Fibroblast of skin of scalp (primary cell): ENCODE measurements at regions not wholly inside any gene's neighbourhood (a gene's known extent, or its start where the extent isn't known, plus 50 kb on each side); places are given as distances from the start of the nearest gene placed in this dataset.
"Not testable (repeated sequence)": the region's sequence is repeated elsewhere in the genome, so short reads cannot be mapped to it uniquely, and the experiment has no call there.

Experiments used
- DNase-seq: peaks from one replicate; pipeline ENCODE4 v3.0.0-alpha.2; 2013

GRCh38 chr5:163305655-163306054 lies 131.7 kb upstream of the CCNG1 start:
- no peak for DNase-seq

- DNase-seq, result no peak
Observed at GRCh38 chr5:163306421-163306820, 131.0 kb upstream of the CCNG1 start.

- no peak for DNase-seq
Observed at GRCh38 chr5:163309914-163310313, 127.5 kb upstream of the CCNG1 start.

GRCh38 chr5:163310997-163311396 lies 126.4 kb upstream of the CCNG1 start:
- DNase-seq, result no peak

GRCh38 chr5:163312598-163312997 lies 124.8 kb upstream of the CCNG1 start:
- DNase-seq, result no peak

GRCh38 chr5:163313049-163313448 lies 124.3 kb upstream of the CCNG1 start:
- DNase-seq, result not testable (repeated sequence)

GRCh38 chr5:163316374-163316773 lies 121.0 kb upstream of the CCNG1 start:
- DNase-seq, result not testable (repeated sequence)

- no peak for DNase-seq
Observed at GRCh38 chr5:163318707-163319106, 118.7 kb upstream of the CCNG1 start.

GRCh38 chr5:163321511-163321910 lies 115.9 kb upstream of the CCNG1 start:
- no peak for DNase-seq

- DNase-seq, result no peak
Observed at GRCh38 chr5:163330723-163331668, 106.4 kb upstream of the CCNG1 start.

- DNase-seq, result not testable (repeated sequence)
Observed at GRCh38 chr5:163336074-163336473, 101.3 kb upstream of the CCNG1 start.

GRCh38 chr5:163339148-163339547 lies 98.2 kb upstream of the CCNG1 start:
- no peak for DNase-seq

- not testable (repeated sequence) for DNase-seq
Observed at GRCh38 chr5:163340378-163340777, 97.0 kb upstream of the CCNG1 start.

- DNase-seq, result no peak
Observed at GRCh38 chr5:163342306-163342705, 95.1 kb upstream of the CCNG1 start.

GRCh38 chr5:163345216-163345615 lies 92.2 kb upstream of the CCNG1 start:
- DNase-seq, result no peak

- peak; percentile 55 for DNase-seq
Observed at GRCh38 chr5:163347671-163348070, 89.7 kb upstream of the CCNG1 start.

- no peak for DNase-seq
Observed at GRCh38 chr5:163350083-163350482, 87.3 kb upstream of the CCNG1 start.

GRCh38 chr5:163352531-163352930 lies 84.9 kb upstream of the CCNG1 start:
- no peak for DNase-seq

GRCh38 chr5:163355811-163356210 lies 81.6 kb upstream of the CCNG1 start:
- not testable (repeated sequence) for DNase-seq

GRCh38 chr5:163357636-163358035 lies 79.8 kb upstream of the CCNG1 start:
- no peak for DNase-seq

GRCh38 chr5:163360656-163361055 lies 76.7 kb upstream of the CCNG1 start:
- DNase-seq, result no peak

GRCh38 chr5:163361450-163361849 lies 75.9 kb upstream of the CCNG1 start:
- no peak for DNase-seq

- DNase-seq, result no peak
Observed at GRCh38 chr5:163362840-163363371, 74.5 kb upstream of the CCNG1 start.

GRCh38 chr5:163363389-163363788 lies 74.0 kb upstream of the CCNG1 start:
- no peak for DNase-seq
